Muscle of leg (tissue), 3 donors: ENCODE measurements at regions not wholly inside any gene's neighbourhood (a gene's known extent, or its start where the extent isn't known, plus 50 kb on each side); places are given as distances from the start of the nearest gene placed in this dataset.

Experiments
- DNase-seq: peaks from one replicate; pipeline ENCODE4 v3.0.0; 2013
- H3K27ac ChIP-seq: one replicate; pipeline ENCODE4 v1.5.1; 2013; ENCODE audit warnings: mild to moderate bottlenecking, low read length, control low read depth
- H3K27me3 ChIP-seq: one replicate; pipeline ENCODE4 v1.6.1; 2013; ENCODE audit warnings: low read length; ENCODE audit not compliant: control insufficient read depth, insufficient read depth
- H3K36me3 ChIP-seq: one replicate; pipeline ENCODE4 v1.6.1; 2013; ENCODE audit warnings: low read length; ENCODE audit not compliant: control insufficient read depth, insufficient read depth
- H3K4me1 ChIP-seq: one replicate; pipeline ENCODE4 v1.6.1; 2013; ENCODE audit warnings: low read length; ENCODE audit not compliant: control insufficient read depth, insufficient read depth
- H3K4me3 ChIP-seq: one replicate; pipeline ENCODE4 v1.5.1; 2013; ENCODE audit warnings: low read length, control low read depth
- H3K9me3 ChIP-seq: replicated peaks from 2 replicates; pipeline ENCODE4 v1.6.1; 2013; ENCODE audit warnings: low read depth, low read length; ENCODE audit not compliant: control insufficient read depth
- WGBS: methylation state at CpG from one replicate; pipeline ENCODE4 v1.1.5; 2013; ENCODE audit warnings: missing lambda C conversion rate; ENCODE audit not compliant: insufficient coverage; 5-methylcytosine and 5-hydroxymethylcytosine counted together

DNA sequence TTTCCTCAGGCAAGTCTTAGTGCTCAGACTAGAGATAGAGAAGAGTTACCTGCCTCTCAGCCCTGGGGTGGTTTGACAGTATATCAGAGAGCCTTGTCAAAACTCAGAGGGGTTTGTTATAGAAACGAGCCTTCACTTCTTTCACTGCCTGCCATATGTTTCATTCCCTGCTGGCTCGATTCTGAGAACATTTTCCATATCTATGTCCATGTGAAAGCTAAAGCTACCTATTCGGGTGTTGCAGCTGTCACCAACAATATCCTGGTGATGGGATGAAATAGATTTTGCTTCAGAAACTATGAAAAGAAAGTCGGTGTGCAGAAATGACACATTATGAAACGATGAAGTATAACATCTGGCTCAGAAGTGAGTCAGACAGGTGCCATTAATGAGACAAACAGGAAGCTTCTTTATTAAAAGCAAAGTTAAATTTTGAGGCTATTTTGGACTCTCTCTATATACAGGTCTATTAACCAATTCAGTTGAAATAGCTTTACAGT, 56.1 kb upstream of the TANK start:
- Histone ChIP-seq H3K4me1 (no peaks in the 10 kb centered on the region), H3K27ac (no peak overlapping the region), H3K9me3 (no peaks in the 10 kb centered on the region), H3K36me3 (no peaks in the 10 kb centered on the region), H3K27me3 (no peaks in the 10 kb centered on the region), H3K4me3 (no peak overlapping the region)
- no peak for DNase-seq
- 13% methylated on average over 3 of the region's 5 CpGs for WGBS

DNA sequence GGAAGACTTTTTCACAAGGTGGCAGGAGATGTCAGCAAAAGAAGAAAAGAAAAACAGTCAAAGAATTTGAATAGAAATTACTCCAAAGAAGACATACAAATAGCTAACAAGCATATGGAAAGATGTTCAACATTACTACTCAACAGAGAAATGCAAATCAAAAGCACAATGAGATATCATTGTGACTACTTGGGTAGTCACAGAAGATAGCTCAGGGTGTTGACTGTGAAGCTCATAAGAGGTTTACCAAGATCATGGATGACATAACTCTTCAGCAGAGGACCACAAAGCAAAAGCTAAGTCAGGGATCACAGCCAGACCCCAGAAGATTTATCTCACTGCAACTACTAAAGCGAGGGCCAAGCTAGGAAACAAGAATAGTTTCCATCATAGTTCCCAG, 53.0 kb upstream of the TANK start:
- no peaks in the 10 kb centered on the region for H3K9me3 ChIP-seq
- H3K27me3 ChIP-seq = no peaks in the 10 kb centered on the region
- H3K4me1 ChIP-seq = no peaks in the 10 kb centered on the region
- 82% methylated on average over 1 of the region's 1 CpG for WGBS
- no peaks in the 10 kb centered on the region for H3K36me3 ChIP-seq
- DNase-seq = no peak
- H3K27ac ChIP-seq = no peak overlapping the region
- H3K4me3 ChIP-seq = no peak overlapping the region
